Peyer's patch (tissue), 4 donors: ENCODE measurements at regions not wholly inside any gene's neighbourhood (a gene's known extent, or its start where the extent isn't known, plus 50 kb on each side); places are given as distances from the start of the nearest gene placed in this dataset.

Source experiments
- DNase-seq, 3 donors: peaks; one replicate each; pipeline ENCODE4 v3.0.0-alpha.2; 2017 to 2019
- H3K27ac ChIP-seq, 4 donors: fragments of 200-600 bp; sonication (generic); one replicate each; pipeline ENCODE4 v1.5.1; 2016 to 2019
- H3K27me3 ChIP-seq, 2 donors: fragments of 200-600 bp; sonication (generic); one replicate each; pipeline ENCODE4 v1.5.1; 2019
- H3K36me3 ChIP-seq, 3 donors: fragments of 200-600 bp; sonication (generic); one replicate each; pipeline ENCODE4 v1.5.1; 2016 to 2019
- H3K4me1 ChIP-seq, 4 donors: fragments of 200-600 bp; sonication (generic); one replicate each; pipeline ENCODE4 v1.5.1; 2016 to 2019
- H3K4me3 ChIP-seq, 4 donors: fragments of 200-600 bp; sonication (generic); 1 replicate in 3 of 4; 2 replicates in 1 of 4; pipeline ENCODE4 v1.5.1; 2016 to 2019; ENCODE audit warnings: mild to moderate bottlenecking in 1 of 4
- H3K9me3 ChIP-seq, 4 donors: fragments of 200-600 bp; sonication (generic); one replicate each; pipeline ENCODE4 v1.5.1; 2016 to 2019; ENCODE audit warnings: mild to moderate bottlenecking in 1 of 4
- CTCF ChIP-seq, 6 experiments: fragments of 450-650 bp in 4 of 6; fragments of 200-600 bp in 2 of 6; sonication (generic) in 1 of 6; IDR thresholded peaks; one replicate each; pipeline ENCODE4 v1.5.1; 2017 to 2019; ENCODE audit warnings: antibody characterized with exemption in 6 of 6, mild to moderate bottlenecking in 3 of 6, moderate library complexity in 1 of 6
- POLR2A ChIP-seq, 2 donors: fragments of 450-650 bp; IDR thresholded peaks; one replicate each; pipeline ENCODE4 v1.5.1; 2017; ENCODE audit warnings: antibody characterized with exemption in 2 of 2, mild to moderate bottlenecking in 2 of 2, moderate library complexity in 2 of 2

- H3K4me1 ChIP-seq: no peaks in the 10 kb centered on the region
- H3K27me3 ChIP-seq: no peaks in the 10 kb centered on the region
- TF ChIP-seq CTCF (IDR thresholded peaks at IDR 0.05): no peak
- TF ChIP-seq POLR2A (IDR thresholded peaks at IDR 0.05): no peak
- H3K36me3 ChIP-seq: no peaks in the 10 kb centered on the region
- no peaks in the 10 kb centered on the region for H3K9me3 ChIP-seq
- no peak overlapping the region for H3K27ac ChIP-seq
- no peak overlapping the region for H3K4me3 ChIP-seq
- no peak for DNase-seq
These were observed 429.9 kb downstream of the NR2F1-AS1 start for GRCh38 chr5:93151121-93151520.

GRCh38 chr5:93150311-93151012 lies 430.6 kb downstream of the NR2F1-AS1 start:
- no peak for DNase-seq
- Histone ChIP-seq H3K36me3 (no peaks in the 10 kb centered on the region), H3K27me3 (no peaks in the 10 kb centered on the region), H3K27ac (no peak overlapping the region), H3K9me3 (no peaks in the 10 kb centered on the region), H3K4me1 (no peaks in the 10 kb centered on the region), H3K4me3 (no peak overlapping the region)
- TF ChIP-seq POLR2A (IDR thresholded peaks at IDR 0.05): no peak
- no peak for TF ChIP-seq CTCF (IDR thresholded peaks at IDR 0.05)

GRCh38 chr5:93145767-93146166 lies 435.3 kb downstream of the NR2F1-AS1 start:
- DNase-seq: no peak
- Histone ChIP-seq H3K9me3 (no peaks in the 10 kb centered on the region), H3K4me3 (no peak overlapping the region)

GRCh38 chr5:93145019-93145418 lies 436.0 kb downstream of the NR2F1-AS1 start:
- H3K27ac ChIP-seq: no peak overlapping the region
- no peaks in the 10 kb centered on the region for H3K4me1 ChIP-seq
- no peaks in the 10 kb centered on the region for H3K36me3 ChIP-seq
- no peak for DNase-seq
- no peaks in the 10 kb centered on the region for H3K9me3 ChIP-seq
- no peak overlapping the region for H3K4me3 ChIP-seq
- TF ChIP-seq CTCF (IDR thresholded peaks at IDR 0.05): no peak
- TF ChIP-seq POLR2A (IDR thresholded peaks at IDR 0.05): no peak
- no peaks in the 10 kb centered on the region for H3K27me3 ChIP-seq

More at GRCh38 chr5:93145767-93146166, 435.3 kb downstream of the NR2F1-AS1 start:
- no peaks in the 10 kb centered on the region for H3K27me3 ChIP-seq
- no peaks in the 10 kb centered on the region for H3K36me3 ChIP-seq
- TF ChIP-seq CTCF (IDR thresholded peaks at IDR 0.05) (no peak), POLR2A (IDR thresholded peaks at IDR 0.05) (no peak)
- H3K4me1 ChIP-seq: no peaks in the 10 kb centered on the region
- no peak overlapping the region for H3K27ac ChIP-seq

- Histone ChIP-seq H3K27ac (no peak overlapping the region), H3K4me3 (no peak overlapping the region), H3K4me1 (no peaks in the 10 kb centered on the region), H3K36me3 (no peaks in the 10 kb centered on the region), H3K27me3 (no peaks in the 10 kb centered on the region), H3K9me3 (no peaks in the 10 kb centered on the region)
- TF ChIP-seq CTCF (IDR thresholded peaks at IDR 0.05): no peak
- TF ChIP-seq POLR2A (IDR thresholded peaks at IDR 0.05): no peak
- no peak for DNase-seq
These were observed 439.1 kb downstream of the NR2F1-AS1 start for GRCh38 chr5:93141969-93142368.
